HG03354 (cell line): ENCODE measurements at regions not wholly inside any gene's neighbourhood (a gene's known extent, or its start where the extent isn't known, plus 50 kb on each side); places are given as distances from the start of the nearest gene placed in this dataset.

Source experiments
- ATAC-seq: cut with Tn5 transposase; IDR thresholded peaks from one replicate; pipeline ENCODE4 v1.9.1; 2021; ENCODE audit warnings: mild to moderate bottlenecking; ENCODE audit not compliant: unreplicated experiment, poor library complexity, severe bottlenecking

GRCh38 chr2:140067661-140068060 is 1287.5 kb upstream of the NXPH2 start:
- no peak for ATAC-seq

- ATAC-seq: no peak
These were observed 1284.1 kb upstream of the NXPH2 start for GRCh38 chr2:140064243-140064642.

- ATAC-seq: no peak
These were observed 1283.2 kb upstream of the NXPH2 start for GRCh38 chr2:140063356-140063755.

GRCh38 chr2:140061240-140061639 is 1281.0 kb upstream of the NXPH2 start:
- no peak for ATAC-seq

GRCh38 chr2:140057928-140058327 is 1277.7 kb upstream of the NXPH2 start:
- no peak for ATAC-seq

- no peak for ATAC-seq
These were observed 1261.6 kb upstream of the NXPH2 start for GRCh38 chr2:140041811-140042210.

- no peak for ATAC-seq
These were observed 1261.0 kb upstream of the NXPH2 start for GRCh38 chr2:140041239-140041638.

GRCh38 chr2:140033638-140034037 is 1253.4 kb upstream of the NXPH2 start:
- ATAC-seq: no peak

- ATAC-seq: no peak
These were observed 1247.8 kb upstream of the NXPH2 start for GRCh38 chr2:140027966-140028365.

GRCh38 chr2:140027320-140027719 is 1247.1 kb upstream of the NXPH2 start:
- no peak for ATAC-seq

GRCh38 chr2:140023291-140023690 is 1243.1 kb upstream of the NXPH2 start:
- no peak for ATAC-seq

- ATAC-seq: no peak
These were observed 1238.4 kb upstream of the NXPH2 start for GRCh38 chr2:140018541-140018940.

- no peak for ATAC-seq
These were observed 1234.0 kb upstream of the NXPH2 start for GRCh38 chr2:140014204-140014546.

- ATAC-seq: no peak
These were observed 1233.5 kb upstream of the NXPH2 start for GRCh38 chr2:140013545-140014203.

- no peak for ATAC-seq
These were observed 1231.1 kb upstream of the NXPH2 start for GRCh38 chr2:140011287-140011686.

GRCh38 chr2:140002110-140002509 is 1221.9 kb upstream of the NXPH2 start:
- no peak for ATAC-seq

- ATAC-seq: no peak
These were observed 1212.6 kb upstream of the NXPH2 start for GRCh38 chr2:139992711-139993345.

- ATAC-seq: no peak
These were observed 1211.9 kb upstream of the NXPH2 start for GRCh38 chr2:139992078-139992477.

- ATAC-seq: no peak
These were observed 1210.6 kb upstream of the NXPH2 start for GRCh38 chr2:139990646-139991335.

- no peak for ATAC-seq
These were observed 1189.1 kb upstream of the NXPH2 start for GRCh38 chr2:139969323-139969722.

GRCh38 chr2:139968588-139968987 is 1188.4 kb upstream of the NXPH2 start:
- ATAC-seq: no peak
